GM12891 (cell line): ENCODE measurements at regions not wholly inside any gene's neighbourhood (a gene's known extent, or its start where the extent isn't known, plus 50 kb on each side); places are given as distances from the start of the nearest gene placed in this dataset.

ENCODE experiments used
- DNase-seq: peaks from one replicate; pipeline ENCODE4 v3.0.0; 2011; ENCODE audit warnings: low spot score; ENCODE audit not compliant: insufficient read length
- FAIRE-seq: peaks from 2 replicates; lab custom pipeline; 2011; peaks lifted over from hg19 to GRCh38; lab: Jason Lieb, UNC
- PAX5 ChIP-seq: IDR thresholded peaks from 2 replicates; pipeline ENCODE4 v1.6.1; 2011; ENCODE audit warnings: low read length, moderate library complexity, mild to moderate bottlenecking; ENCODE audit not compliant: insufficient read depth, severe bottlenecking
- POLR2A ChIP-seq: IDR thresholded peaks from 2 replicates; pipeline ENCODE4 v1.6.1; 2011; ENCODE audit warnings: low read depth, low read length, control low read depth
- POLR2AphosphoS5 ChIP-seq: IDR thresholded peaks from 2 replicates; pipeline ENCODE4 v1.6.1; 2011; ENCODE audit warnings: low read depth, low read length, control low read depth
- POU2F2 ChIP-seq: IDR thresholded peaks from 2 replicates; pipeline ENCODE4 v1.6.1; 2011; ENCODE audit warnings: low read depth, mild to moderate bottlenecking, control low read depth, low read length, moderate library complexity
- SPI1 ChIP-seq: IDR thresholded peaks from 2 replicates; pipeline ENCODE4 v1.6.1; 2011; ENCODE audit warnings: low read depth, low read length, control low read depth
- TAF1 ChIP-seq: IDR thresholded peaks from 2 replicates; pipeline ENCODE4 v1.6.1; 2011; ENCODE audit warnings: low read depth, low read length, control low read depth

DNA sequence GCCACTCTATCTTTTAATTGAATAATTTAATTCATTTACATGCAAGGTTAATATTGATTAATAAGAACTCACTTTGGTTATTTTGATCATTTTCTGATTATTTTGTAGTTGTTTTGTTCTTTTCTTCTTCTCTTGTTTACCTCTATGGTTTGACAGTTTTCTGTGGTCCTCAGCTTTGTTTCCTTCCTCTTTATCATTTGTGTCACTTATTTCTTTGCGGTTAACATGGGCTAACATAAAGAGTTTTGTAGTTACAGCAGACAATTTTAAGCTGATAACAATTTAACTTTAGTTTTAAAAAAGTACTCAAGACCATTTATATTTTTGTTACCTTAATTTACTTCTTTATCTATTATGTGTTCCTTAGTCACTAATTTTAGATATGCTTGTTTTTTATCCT, 1032.8 kb upstream of the RAG2 start:
- TF ChIP-seq POLR2A, result no peak
- TF ChIP-seq SPI1, result no peak
- TF ChIP-seq PAX5, result no peak
- TF ChIP-seq POU2F2, result no peak
- TF ChIP-seq TAF1, result no peak
- TF ChIP-seq POLR2AphosphoS5, result no peak
- no peak for DNase-seq
- no peak for FAIRE-seq

DNA sequence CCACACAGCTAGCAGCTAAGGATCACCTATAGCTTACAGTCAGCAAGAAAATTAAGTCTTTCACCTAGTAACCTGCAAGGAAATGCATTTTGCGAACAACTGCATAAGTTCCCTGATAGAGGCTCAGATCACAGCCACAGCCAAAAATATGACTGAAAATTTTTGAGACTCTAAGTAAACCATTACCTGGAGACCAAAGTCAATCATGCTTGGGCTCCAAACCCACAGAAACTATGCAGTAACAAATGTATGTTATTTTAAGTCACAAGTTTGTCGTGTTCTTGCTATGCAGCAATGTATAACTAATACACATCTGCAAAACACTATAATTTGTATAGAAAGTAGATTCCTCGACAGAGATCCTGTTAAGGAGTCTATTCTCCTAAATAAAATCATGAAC, 1025.7 kb upstream of the RAG2 start:
- DNase-seq, result no peak
- FAIRE-seq, result no peak
- TF ChIP-seq POU2F2 (no peak), PAX5 (no peak), SPI1 (no peak), POLR2AphosphoS5 (no peak), TAF1 (no peak), POLR2A (no peak)

DNA sequence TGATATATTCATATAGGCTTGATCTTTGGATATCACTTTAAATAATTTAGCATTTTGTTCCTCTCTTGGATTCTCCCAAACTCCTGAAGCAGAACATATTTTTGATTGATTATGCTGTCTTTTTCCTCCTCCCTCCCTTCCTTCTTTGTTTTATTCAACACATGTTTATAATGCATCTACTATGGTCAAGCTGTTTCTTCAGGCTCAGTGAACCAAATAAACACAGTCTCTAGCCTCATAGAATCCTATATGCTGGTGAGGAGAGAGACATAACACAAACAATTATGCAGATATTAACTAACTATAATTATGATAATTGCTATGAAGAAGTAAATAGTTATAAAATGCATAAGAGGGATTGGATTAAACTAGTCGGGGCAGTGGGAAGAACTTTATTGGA, 1023.6 kb upstream of the RAG2 start:
- TF ChIP-seq POLR2A (no peak), POLR2AphosphoS5 (no peak), TAF1 (no peak), POU2F2 (no peak), SPI1 (no peak), PAX5 (no peak)
- DNase-seq, result no peak
- no peak for FAIRE-seq

DNA sequence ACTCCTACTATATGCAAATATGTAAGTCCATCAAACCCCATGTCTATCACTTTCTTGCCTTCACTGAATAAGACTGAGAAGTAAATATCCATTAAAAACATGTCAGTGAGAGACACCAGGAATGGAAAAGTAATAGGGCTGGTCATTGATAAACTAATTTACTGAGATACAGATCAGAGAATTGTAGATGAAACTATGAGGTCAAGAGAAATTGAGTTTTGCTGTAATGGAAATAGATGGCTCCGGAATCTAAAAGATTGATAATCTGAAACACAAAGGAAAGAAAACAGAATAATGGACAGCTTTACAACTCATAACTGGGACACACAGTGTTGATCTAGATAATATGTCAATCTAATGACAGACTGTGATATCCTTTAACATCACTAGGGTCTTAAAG, 1018.3 kb upstream of the RAG2 start:
- FAIRE-seq (no peak), DNase-seq (no peak)
- TF ChIP-seq TAF1 (no peak), POU2F2 (no peak), POLR2AphosphoS5 (no peak), PAX5 (no peak), SPI1 (no peak), POLR2A (no peak)

DNA sequence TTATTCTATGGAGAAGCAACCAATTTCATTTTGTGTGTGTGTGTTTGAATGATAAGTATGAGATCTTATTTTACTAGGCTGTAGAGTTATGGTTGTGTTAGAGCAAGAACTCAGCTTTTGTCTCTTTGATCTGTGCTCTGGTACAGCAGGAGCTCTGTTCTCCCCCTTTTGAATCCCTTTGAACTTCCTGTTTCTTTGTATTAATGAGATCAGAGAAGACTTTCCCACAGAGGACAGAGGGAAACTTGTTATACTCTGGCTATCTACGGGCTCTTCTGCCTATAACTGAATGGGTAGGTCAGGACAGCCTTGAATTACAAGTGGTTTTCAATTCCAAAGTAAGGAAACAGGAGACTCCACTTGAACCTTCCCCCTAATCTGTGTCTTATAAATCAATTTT, 1015.0 kb upstream of the RAG2 start:
- no peak for DNase-seq
- FAIRE-seq, result no peak
- TF ChIP-seq SPI1, result no peak
- TF ChIP-seq POU2F2, result no peak
- TF ChIP-seq POLR2A, result no peak

DNA sequence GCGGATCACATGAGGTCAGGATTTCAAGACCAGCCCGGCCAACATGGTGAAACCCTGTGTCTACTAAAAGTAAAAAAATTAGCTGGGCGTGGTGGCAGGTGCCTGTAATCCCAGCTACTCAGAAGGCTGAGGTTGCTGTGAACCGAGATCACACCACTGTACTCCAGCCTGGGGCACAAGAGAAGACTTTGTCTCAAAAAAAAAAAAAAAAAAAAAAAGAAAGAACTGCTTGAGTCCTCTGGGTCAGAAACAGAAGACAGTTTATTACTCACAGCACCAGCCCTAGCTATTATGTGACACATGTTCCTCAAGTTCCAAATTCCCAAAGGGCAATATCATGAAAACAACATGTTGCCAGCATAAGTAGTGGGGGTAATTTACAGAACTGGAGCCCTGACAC, 1014.1 kb upstream of the RAG2 start:
- no peak for TF ChIP-seq POU2F2
- TF ChIP-seq POLR2AphosphoS5, result no peak
- TF ChIP-seq TAF1, result no peak
- TF ChIP-seq PAX5, result no peak
- TF ChIP-seq POLR2A, result no peak

DNA sequence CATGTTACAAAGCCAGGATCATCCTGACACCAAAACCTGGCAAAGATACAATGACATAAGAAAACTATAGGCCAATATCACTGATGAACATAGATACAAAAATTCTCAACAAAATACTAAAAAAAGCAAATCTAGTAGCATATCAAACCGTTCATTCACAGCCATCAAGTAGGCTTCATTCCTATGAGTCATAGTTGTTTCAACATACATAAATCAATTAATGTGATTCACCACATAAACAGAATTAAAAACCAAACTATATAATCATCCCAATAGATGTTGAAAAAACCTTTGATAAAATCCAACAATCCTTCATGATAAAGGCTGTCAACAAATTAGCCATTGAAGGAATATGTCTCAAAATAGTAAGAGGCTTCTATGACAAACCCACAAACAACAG, 1007.2 kb upstream of the RAG2 start:
- no peak for FAIRE-seq

More for the DNA sequence above, 1014.1 kb upstream of the RAG2 start:
- FAIRE-seq (no peak), DNase-seq (no peak)

DNA sequence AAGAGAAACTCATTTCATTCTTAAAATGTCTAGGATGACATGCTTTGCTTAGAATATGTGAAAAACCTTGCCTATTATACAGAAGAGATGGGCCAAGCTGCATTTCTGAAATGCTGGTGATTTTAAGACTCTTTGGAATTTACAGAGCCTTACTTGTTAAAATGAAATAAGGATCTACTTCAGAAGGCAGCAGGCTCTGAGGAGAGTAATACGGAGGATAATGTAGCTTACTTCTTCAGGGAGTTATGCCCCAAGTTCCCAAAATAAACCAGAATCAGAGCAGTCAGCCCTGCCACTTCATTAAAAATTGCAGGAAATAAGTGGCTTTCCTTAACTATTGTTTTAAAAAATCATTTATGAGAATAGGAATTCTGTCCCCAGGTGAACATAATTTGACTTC, 1000.3 kb upstream of the RAG2 start:
- FAIRE-seq, result no peak

More for the DNA sequence above, 1007.2 kb upstream of the RAG2 start:
- TF ChIP-seq POU2F2, result no peak
- TF ChIP-seq TAF1, result no peak
- no peak for TF ChIP-seq POLR2AphosphoS5
- no peak for TF ChIP-seq SPI1
- no peak for TF ChIP-seq POLR2A
- no peak for TF ChIP-seq PAX5
- DNase-seq, result no peak

DNA sequence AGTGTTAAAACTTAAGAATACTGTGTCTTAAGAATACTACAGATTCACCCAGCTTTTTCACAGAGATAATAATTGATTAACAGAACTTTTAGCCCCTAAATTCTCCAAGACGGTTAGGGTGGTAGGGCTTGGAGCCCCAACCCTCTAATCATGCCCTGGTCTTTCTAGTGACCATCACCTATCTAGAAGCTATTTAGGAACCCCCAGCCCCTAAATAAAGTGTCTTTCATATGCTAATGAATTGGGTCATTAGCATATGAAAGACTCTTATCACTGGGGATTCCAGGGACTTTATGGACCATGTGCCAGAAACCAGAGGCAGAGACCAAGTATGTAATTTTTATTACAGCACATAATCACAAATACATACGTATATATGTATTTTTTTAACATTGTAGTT, 999.7 kb upstream of the RAG2 start:
- DNase-seq (no peak), FAIRE-seq (no peak)
- no peak for TF ChIP-seq SPI1
- no peak for TF ChIP-seq POLR2A
- no peak for TF ChIP-seq TAF1
- TF ChIP-seq PAX5, result no peak

More for the DNA sequence above, 1000.3 kb upstream of the RAG2 start:
- no peak for DNase-seq
- TF ChIP-seq TAF1 (no peak), POU2F2 (no peak), SPI1 (no peak), POLR2AphosphoS5 (no peak), POLR2A (no peak), PAX5 (no peak)

DNA sequence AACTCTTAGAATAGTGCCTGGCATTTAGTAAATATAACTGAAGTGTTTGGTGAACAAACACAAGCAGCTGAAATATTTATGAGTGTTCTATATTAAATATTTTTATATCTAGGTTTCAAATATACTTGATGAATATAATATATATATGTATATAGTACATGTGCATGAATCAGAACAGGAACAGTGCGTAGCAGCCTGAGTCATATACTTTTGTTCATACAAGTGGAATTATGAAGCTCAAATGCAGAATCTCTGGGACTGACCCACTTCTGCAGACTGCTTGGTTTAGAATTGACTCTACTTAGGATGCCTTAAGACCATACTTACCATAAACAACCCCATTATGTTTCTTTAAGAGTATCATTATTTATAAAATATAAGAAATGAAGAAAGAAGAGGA, 997.8 kb upstream of the RAG2 start:
- TF ChIP-seq POLR2AphosphoS5 (no peak), TAF1 (no peak), PAX5 (no peak), POLR2A (no peak), POU2F2 (no peak), SPI1 (no peak)
- FAIRE-seq (no peak), DNase-seq (no peak)
